ENCODE measurements at regions not wholly inside any gene's neighbourhood (a gene's known extent, or its start where the extent isn't known, plus 50 kb on each side); places are given as distances from the start of the nearest gene placed in this dataset.

- H3K9ac ChIP-seq (ENCODE audit: insufficient read depth in 1 of 2, low read length in 2 of 2), result no peak overlapping the region
- WGBS, 2 donors, result 78 to 88% methylated on average over 1 of the region's 1 CpG
- no peaks in the 10 kb centered on the region for H3K36me3 ChIP-seq (ENCODE audit: control insufficient read depth in 4 of 4, insufficient read depth in 4 of 4, low read length in 4 of 4)
- H3K27me3 ChIP-seq (ENCODE audit: control insufficient read depth in 3 of 3, insufficient read depth in 3 of 3, low read length in 2 of 3), result no peaks in the 10 kb centered on the region
- DNase-seq (no peak), ATAC-seq (ENCODE audit: insufficient read depth, low FRiP score) (no peak)
- TF ChIP-seq CTCF (IDR thresholded peaks at IDR 0.05; ENCODE audit: control extremely low read depth, extremely low read depth), result no peak
- H3K9me3 ChIP-seq (ENCODE audit: control insufficient read depth in 4 of 4, insufficient read depth in 3 of 4, low read length in 3 of 4), result peaks cover 0 to 5% (median 1%) of the 10 kb centered on the region in 4 donors
- H3K4me3 ChIP-seq, result no peak overlapping the region
- no peaks in the 10 kb centered on the region for H3K4me1 ChIP-seq (ENCODE audit: control insufficient read depth in 5 of 5, insufficient read depth in 5 of 5, low read length in 5 of 5)
- no peak overlapping the region for H3K27ac ChIP-seq (ENCODE audit: low read depth in 1 of 2, low read length in 1 of 2)
Measured at GRCh38 chr5:26681861-26682260, 356.5 kb downstream of the CDH9 start.

DNA sequence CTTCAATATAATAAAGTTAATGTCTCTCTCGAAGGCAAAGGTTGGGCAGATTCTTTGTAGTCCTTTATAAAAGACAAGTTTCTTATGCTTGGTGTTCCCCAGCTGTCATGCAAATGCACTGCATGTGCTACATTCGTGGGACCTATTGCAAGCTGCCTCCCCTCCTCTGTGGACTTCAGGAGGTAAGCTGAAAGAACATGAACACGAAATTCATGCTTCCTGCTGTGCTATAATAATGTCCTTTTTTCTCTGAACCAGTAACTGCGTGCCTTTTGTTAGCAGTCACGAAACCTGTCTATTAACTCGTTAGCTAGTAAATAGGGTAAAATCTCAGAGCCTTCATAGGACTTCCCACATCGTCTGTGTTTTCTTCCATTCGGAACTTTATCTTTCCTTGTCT lies 363.5 kb downstream of the CDH9 start:
- no peak for TF ChIP-seq CTCF (IDR thresholded peaks at IDR 0.05; ENCODE audit: control extremely low read depth, extremely low read depth)
- ATAC-seq (ENCODE audit: insufficient read depth, low FRiP score) (no peak), DNase-seq (no peak)
- 68 to 75% methylated on average over 8 of the region's 8 CpGs for WGBS, 2 donors
- H3K9me3 ChIP-seq (ENCODE audit: control insufficient read depth in 4 of 4, insufficient read depth in 3 of 4, low read length in 3 of 4), result no peaks in the 10 kb centered on the region
- no peak overlapping the region for H3K9ac ChIP-seq (ENCODE audit: insufficient read depth in 1 of 2, low read length in 2 of 2)
- no peaks in the 10 kb centered on the region for H3K4me1 ChIP-seq (ENCODE audit: control insufficient read depth in 5 of 5, insufficient read depth in 5 of 5, low read length in 5 of 5)
- H3K27ac ChIP-seq (ENCODE audit: low read depth in 1 of 2, low read length in 1 of 2), result no peak overlapping the region
- H3K27me3 ChIP-seq (ENCODE audit: control insufficient read depth in 3 of 3, insufficient read depth in 3 of 3, low read length in 2 of 3), result no peaks in the 10 kb centered on the region
- H3K36me3 ChIP-seq (ENCODE audit: control insufficient read depth in 4 of 4, insufficient read depth in 4 of 4, low read length in 4 of 4), result no peaks in the 10 kb centered on the region
- no peak overlapping the region for H3K4me3 ChIP-seq

DNA sequence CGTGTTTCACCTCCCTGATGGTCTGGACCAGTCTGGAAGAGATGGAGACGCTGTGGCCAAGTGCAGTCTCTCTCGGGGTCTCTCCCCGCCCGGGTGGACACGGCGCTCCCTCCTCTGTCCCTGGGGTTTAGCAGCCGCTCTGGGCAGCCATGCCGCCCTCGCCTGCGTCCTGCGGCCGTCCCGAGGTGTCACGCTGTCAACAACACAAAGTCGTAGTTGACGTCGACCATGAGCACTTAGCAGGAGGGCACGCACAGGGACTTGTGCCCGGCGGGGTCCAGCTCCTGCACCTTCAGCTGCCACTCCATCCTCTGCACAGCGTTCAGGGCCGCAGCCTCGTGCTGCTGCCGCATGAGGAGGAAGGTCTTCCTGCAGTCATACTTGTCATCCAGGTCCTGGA lies 368.9 kb downstream of the CDH9 start:
- DNase-seq, result no peak
- 92 to 96% methylated on average over 25 of the region's 25 CpGs for WGBS, 2 donors

More for the DNA sequence above, 368.9 kb downstream of the CDH9 start:
- ATAC-seq (ENCODE audit: insufficient read depth, low FRiP score), result no peak
- H3K36me3 ChIP-seq (ENCODE audit: control insufficient read depth in 4 of 4, insufficient read depth in 4 of 4, low read length in 4 of 4), result no peaks in the 10 kb centered on the region
- TF ChIP-seq CTCF (IDR thresholded peaks at IDR 0.05; ENCODE audit: control extremely low read depth, extremely low read depth), result no peak
- no peak overlapping the region for H3K4me3 ChIP-seq
- H3K9ac ChIP-seq (ENCODE audit: insufficient read depth in 1 of 2, low read length in 2 of 2), result no peak overlapping the region
- H3K27me3 ChIP-seq (ENCODE audit: control insufficient read depth in 3 of 3, insufficient read depth in 3 of 3, low read length in 2 of 3), result no peaks in the 10 kb centered on the region
- H3K27ac ChIP-seq (ENCODE audit: low read depth in 1 of 2, low read length in 1 of 2), result no peak overlapping the region
- H3K4me1 ChIP-seq (ENCODE audit: control insufficient read depth in 5 of 5, insufficient read depth in 5 of 5, low read length in 5 of 5), result no peaks in the 10 kb centered on the region
- peaks cover 0 to 2% (median 0%) of the 10 kb centered on the region in 4 donors for H3K9me3 ChIP-seq (ENCODE audit: control insufficient read depth in 4 of 4, insufficient read depth in 3 of 4, low read length in 3 of 4)
